Glutamatergic neuron (in vitro differentiated cells): ENCODE measurements at regions not wholly inside any gene's neighbourhood (a gene's known extent, or its start where the extent isn't known, plus 50 kb on each side); places are given as distances from the start of the nearest gene placed in this dataset.

Experiments
- DNase-seq: peaks from one replicate; pipeline ENCODE4 v3.0.0; 2022
- H3K27ac Mint-ChIP-seq: one replicate; pipeline ENCODE4 v1.8.0; 2020; ENCODE audit warnings: mild to moderate bottlenecking, mixed read lengths, inconsistent platforms; ENCODE audit not compliant: unreplicated experiment
- H3K27me3 Mint-ChIP-seq: one replicate; pipeline ENCODE4 v1.8.0; 2020; ENCODE audit warnings: mild to moderate bottlenecking, moderate library complexity, mixed read lengths, inconsistent platforms; ENCODE audit not compliant: unreplicated experiment
- H3K36me3 Mint-ChIP-seq: one replicate; pipeline ENCODE4 v1.8.0; 2020; ENCODE audit warnings: mild to moderate bottlenecking, mixed read lengths, inconsistent platforms; ENCODE audit not compliant: unreplicated experiment
- H3K4me1 Mint-ChIP-seq: one replicate; pipeline ENCODE4 v1.8.0; 2020; ENCODE audit warnings: mild to moderate bottlenecking, low read depth, mixed read lengths, inconsistent platforms; ENCODE audit not compliant: unreplicated experiment
- H3K4me3 Mint-ChIP-seq: one replicate; pipeline ENCODE4 v1.8.0; 2020; ENCODE audit warnings: mild to moderate bottlenecking, mixed read lengths, inconsistent platforms; ENCODE audit not compliant: unreplicated experiment
- H3K9me3 Mint-ChIP-seq: one replicate; pipeline ENCODE4 v1.8.0; 2020; ENCODE audit warnings: mild to moderate bottlenecking, moderate library complexity, mixed read lengths, inconsistent platforms; ENCODE audit not compliant: unreplicated experiment
- CTCF ChIP-seq: fragments of 200-600 bp; sonication (generic); IDR thresholded peaks from one replicate; pipeline ENCODE4 v1.5.0; 2021; ENCODE audit not compliant: partially characterized antibody, unreplicated experiment

- Mint-ChIP-seq H3K27ac (peak overlapping the region; percentile 85), H3K36me3 (no peaks in the 10 kb centered on the region), H3K4me3 (no peak overlapping the region), H3K4me1 (peaks cover 10% of the 10 kb centered on the region), H3K27me3 (peaks cover 5% of the 10 kb centered on the region), H3K9me3 (peaks cover 7% of the 10 kb centered on the region)
- no peak for TF ChIP-seq CTCF
- no peak for DNase-seq
These were observed 178.3 kb downstream of the ATG4C start for GRCh38 chr1:62962014-62962812.

- Mint-ChIP-seq H3K27ac (peak overlapping the region; percentile 85), H3K4me1 (peaks cover 10% of the 10 kb centered on the region), H3K36me3 (no peaks in the 10 kb centered on the region), H3K4me3 (peak overlapping the region; percentile 42), H3K27me3 (peaks cover 5% of the 10 kb centered on the region), H3K9me3 (peaks cover 8% of the 10 kb centered on the region)
- peak; percentile 85 for DNase-seq
- peak; percentile 79 for TF ChIP-seq CTCF
These were observed 179.2 kb downstream of the ATG4C start for GRCh38 chr1:62962901-62963776.

- no peak for DNase-seq
- peaks cover 8% of the 10 kb centered on the region for H3K27me3 Mint-ChIP-seq
- no peak for TF ChIP-seq CTCF
- H3K9me3 Mint-ChIP-seq: peaks cover 9% of the 10 kb centered on the region
- peaks cover 10% of the 10 kb centered on the region for H3K4me1 Mint-ChIP-seq
- H3K27ac Mint-ChIP-seq: no peak overlapping the region
- no peak overlapping the region for H3K4me3 Mint-ChIP-seq
- no peaks in the 10 kb centered on the region for H3K36me3 Mint-ChIP-seq
These were observed 180.2 kb downstream of the ATG4C start for GRCh38 chr1:62964141-62964540.

GRCh38 chr1:62967031-62967430, 183.1 kb downstream of the ATG4C start:
- Mint-ChIP-seq H3K27ac (no peak overlapping the region), H3K4me3 (no peak overlapping the region), H3K9me3 (peaks cover 7% of the 10 kb centered on the region), H3K4me1 (peaks cover 9% of the 10 kb centered on the region), H3K27me3 (peaks cover 9% of the 10 kb centered on the region), H3K36me3 (no peaks in the 10 kb centered on the region)
- DNase-seq: no peak
- no peak for TF ChIP-seq CTCF

- Mint-ChIP-seq H3K4me1 (peaks cover 21% of the 10 kb centered on the region), H3K27me3 (no peaks in the 10 kb centered on the region), H3K27ac (no peak overlapping the region), H3K9me3 (peaks cover 2% of the 10 kb centered on the region), H3K36me3 (no peaks in the 10 kb centered on the region), H3K4me3 (no peak overlapping the region)
- DNase-seq: no peak
- TF ChIP-seq CTCF: no peak
These were observed 193.4 kb downstream of the ATG4C start for GRCh38 chr1:62977366-62977765.
